Fibroblast of mammary gland (primary cell): ENCODE measurements at regions not wholly inside any gene's neighbourhood (a gene's known extent, or its start where the extent isn't known, plus 50 kb on each side); places are given as distances from the start of the nearest gene placed in this dataset.
A peak's percentile ranks its signal among the peaks of the same experiment; 100 is the strongest.

Source experiments
- DNase-seq: peaks from one replicate; pipeline ENCODE4 v3.0.0-alpha.2; 2010; ENCODE audit warnings: low read depth
- H3K4me3 ChIP-seq: 2 replicates; pipeline ENCODE4 v1.5.1; 2011; ENCODE audit warnings: low read depth, mild to moderate bottlenecking, low read length, moderate library complexity; ENCODE audit not compliant: control insufficient read depth
- CTCF ChIP-seq: conservative IDR thresholded peaks from 2 replicates; pipeline ENCODE4 v1.5.1; 2011; ENCODE audit warnings: low read depth, low read length, inconsistent platforms; ENCODE audit not compliant: control insufficient read depth, insufficient read depth

GRCh38 chr1:214224611-214225354, 56.2 kb upstream of the SMYD2 start:
- H3K4me3 ChIP-seq: peak overlapping the region; percentile 24
- TF ChIP-seq CTCF: no peak
- DNase-seq: peak; percentile 43

- TF ChIP-seq CTCF: no peak
- no peak for DNase-seq
- no peak overlapping the region for H3K4me3 ChIP-seq
Measured at GRCh38 chr1:214228976-214229375, 52.0 kb upstream of the SMYD2 start.

GRCh38 chr1:214229736-214230135, 51.2 kb upstream of the SMYD2 start:
- no peak for TF ChIP-seq CTCF
- H3K4me3 ChIP-seq: no peak overlapping the region
- no peak for DNase-seq
